Left cardiac atrium (tissue), 4 donors: ENCODE measurements at regions not wholly inside any gene's neighbourhood (a gene's known extent, or its start where the extent isn't known, plus 50 kb on each side); places are given as distances from the start of the nearest gene placed in this dataset.
"Not testable (repeated sequence)": the region's sequence is repeated elsewhere in the genome, so short reads cannot be mapped to it uniquely, and the experiment has no call there.

Source experiments
- ATAC-seq, 2 donors: fragments of 200-7000 bp; cut with Tn5 transposase; one replicate each; pipeline ENCODE4 v1.9.1; 2020; ENCODE audit warnings: mild to moderate bottlenecking in 2 of 2, moderate library complexity in 2 of 2
- DNase-seq: peaks from one replicate; pipeline ENCODE4 v3.0.0-alpha.2; 2020
- intact Hi-C, 2 donors: fragments of 100-400 bp; cut with DNase I; formaldehyde crosslinking; loops; one replicate each; pipeline versions ENCODE4 v1.14.1 to v1.15.1; 2022 to 2023
- donor health status: DM: no; HTN: yes; CAD: no.
- donor health status: DM: no; HTN: yes; CAD: no; lungs with severe emphysema.
- donor health status: DM: yes; HTN: yes; CAD: no.
- donor health status: Dilated cardiomyopathy.

- ATAC-seq = no peak
- intact Hi-C loops = no loop called here
- no peak for DNase-seq
These were observed 948.8 kb upstream of the POT1 start for GRCh38 chr7:125878235-125878956.

GRCh38 chr7:125877246-125877645 lies 947.6 kb upstream of the POT1 start:
- intact Hi-C loops = no loop called here
- DNase-seq (no peak), ATAC-seq (no peak)

- intact Hi-C loops = no loop called here
- ATAC-seq = no peak
These were observed 946.8 kb upstream of the POT1 start for GRCh38 chr7:125876431-125876830.

GRCh38 chr7:125871431-125871830 lies 941.8 kb upstream of the POT1 start:
- intact Hi-C loops = no loop called here
- ATAC-seq = no peak
- no peak for DNase-seq

More at GRCh38 chr7:125876431-125876830, 946.8 kb upstream of the POT1 start:
- no peak for DNase-seq

- ATAC-seq = no peak
- no peak for DNase-seq
- intact Hi-C loops = no loop called here
These were observed 928.0 kb upstream of the POT1 start for GRCh38 chr7:125857606-125858005.

- DNase-seq = no peak
- intact Hi-C loops = no loop called here
- ATAC-seq = no peak
These were observed 918.5 kb upstream of the POT1 start for GRCh38 chr7:125848157-125848556.

- intact Hi-C loops = no loop called here
- no peak for DNase-seq
- ATAC-seq = no peak
These were observed 918.1 kb upstream of the POT1 start for GRCh38 chr7:125847692-125848091.

- intact Hi-C loops = no loop called here
- ATAC-seq = no peak
- DNase-seq = no peak
These were observed 917.4 kb upstream of the POT1 start for GRCh38 chr7:125847055-125847454.

- ATAC-seq = no peak
- intact Hi-C loops = no loop called here
- DNase-seq = no peak
These were observed 916.1 kb upstream of the POT1 start for GRCh38 chr7:125845686-125846085.

GRCh38 chr7:125834421-125834820 lies 904.8 kb upstream of the POT1 start:
- ATAC-seq (no peak), DNase-seq (no peak)
- intact Hi-C loops = no loop called here

GRCh38 chr7:125833839-125834238 lies 904.2 kb upstream of the POT1 start:
- intact Hi-C loops = no loop called here
- DNase-seq = no peak
- no peak for ATAC-seq

- ATAC-seq = no peak
- intact Hi-C loops = no loop called here
- DNase-seq = no peak
These were observed 901.1 kb upstream of the POT1 start for GRCh38 chr7:125830743-125831142.

- intact Hi-C loops = no loop called here
- DNase-seq (no peak), ATAC-seq (no peak)
These were observed 898.6 kb upstream of the POT1 start for GRCh38 chr7:125828153-125828700.

GRCh38 chr7:125823538-125823937 lies 893.9 kb upstream of the POT1 start:
- no peak for DNase-seq
- ATAC-seq = no peak
- intact Hi-C loops = no loop called here

GRCh38 chr7:125820495-125820894 lies 890.9 kb upstream of the POT1 start:
- ATAC-seq (no peak), DNase-seq (no peak)
- intact Hi-C loops = no loop called here

GRCh38 chr7:125814100-125814499 lies 884.5 kb upstream of the POT1 start:
- intact Hi-C loops = no loop called here
- ATAC-seq (no peak), DNase-seq (no peak)

- ATAC-seq, DNase-seq, intact Hi-C loops: not testable (repeated sequence)
These were observed 876.9 kb upstream of the POT1 start for GRCh38 chr7:125806491-125806890.

GRCh38 chr7:125804273-125804672 lies 874.6 kb upstream of the POT1 start:
- DNase-seq (no peak), ATAC-seq (no peak)
- intact Hi-C loops = no loop called here

GRCh38 chr7:125780153-125780552 lies 850.5 kb upstream of the POT1 start:
- no peak for DNase-seq
- ATAC-seq = no peak
- intact Hi-C loops = no loop called here

- no peak for ATAC-seq
- intact Hi-C loops = no loop called here
These were observed 845.7 kb upstream of the POT1 start for GRCh38 chr7:125775317-125775716.

GRCh38 chr7:125773113-125773785 lies 843.6 kb upstream of the POT1 start:
- ATAC-seq = no peak
- intact Hi-C loops = no loop called here
- no peak for DNase-seq

More at GRCh38 chr7:125775317-125775716, 845.7 kb upstream of the POT1 start:
- DNase-seq = no peak
